ENCODE measurements at regions not wholly inside any gene's neighbourhood (a gene's known extent, or its start where the extent isn't known, plus 50 kb on each side); places are given as distances from the start of the nearest gene placed in this dataset.
"Not testable (repeated sequence)": the region's sequence is repeated elsewhere in the genome, so short reads cannot be mapped to it uniquely, and the experiment has no call there.

DNA sequence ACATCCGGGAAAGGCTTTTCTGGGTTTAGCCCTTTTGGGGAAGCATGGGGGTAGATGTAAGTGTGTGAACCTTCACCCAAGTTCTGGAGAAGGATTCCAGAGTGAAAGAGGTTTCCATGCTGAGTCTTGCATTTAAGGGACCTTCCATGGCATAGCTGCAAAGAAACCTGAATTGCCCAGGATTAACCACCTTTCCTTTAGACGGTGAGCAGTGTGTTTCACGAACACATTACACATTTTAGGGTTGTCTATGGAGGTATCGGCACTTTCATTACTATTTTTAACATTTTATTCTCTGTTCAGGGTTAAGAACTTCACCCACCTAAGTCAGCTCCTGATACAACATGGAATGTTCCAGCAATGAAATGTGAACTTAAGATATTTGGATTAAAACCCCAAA is 250.2 kb upstream of the PLGLB2 start:
- TF ChIP-seq, protein P1, sequence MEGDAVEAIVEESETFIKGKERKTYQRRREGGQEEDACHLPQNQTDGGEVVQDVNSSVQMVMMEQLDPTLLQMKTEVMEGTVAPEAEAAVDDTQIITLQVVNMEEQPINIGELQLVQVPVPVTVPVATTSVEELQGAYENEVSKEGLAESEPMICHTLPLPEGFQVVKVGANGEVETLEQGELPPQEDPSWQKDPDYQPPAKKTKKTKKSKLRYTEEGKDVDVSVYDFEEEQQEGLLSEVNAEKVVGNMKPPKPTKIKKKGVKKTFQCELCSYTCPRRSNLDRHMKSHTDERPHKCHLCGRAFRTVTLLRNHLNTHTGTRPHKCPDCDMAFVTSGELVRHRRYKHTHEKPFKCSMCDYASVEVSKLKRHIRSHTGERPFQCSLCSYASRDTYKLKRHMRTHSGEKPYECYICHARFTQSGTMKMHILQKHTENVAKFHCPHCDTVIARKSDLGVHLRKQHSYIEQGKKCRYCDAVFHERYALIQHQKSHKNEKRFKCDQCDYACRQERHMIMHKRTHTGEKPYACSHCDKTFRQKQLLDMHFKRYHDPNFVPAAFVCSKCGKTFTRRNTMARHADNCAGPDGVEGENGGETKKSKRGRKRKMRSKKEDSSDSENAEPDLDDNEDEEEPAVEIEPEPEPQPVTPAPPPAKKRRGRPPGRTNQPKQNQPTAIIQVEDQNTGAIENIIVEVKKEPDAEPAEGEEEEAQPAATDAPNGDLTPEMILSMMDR (IDR thresholded peaks at IDR 0.05; ENCODE audit: low read length), result not testable (repeated sequence)
- TF ChIP-seq EZH2 (IDR thresholded peaks at IDR 0.05; ENCODE audit: borderline replicate concordance, low read length), result not testable (repeated sequence)
